T-cell (primary cell): ENCODE measurements at regions not wholly inside any gene's neighbourhood (a gene's known extent, or its start where the extent isn't known, plus 50 kb on each side); places are given as distances from the start of the nearest gene placed in this dataset.

Source experiments
- ATAC-seq, 4 experiments: fragments of 200-7000 bp in 3 of 4; fragments of 150-1000 bp in 1 of 4; cut with Tn5 transposase; replicated peaks in 1 of 4; 1 replicate in 3 of 4; 2 replicates in 1 of 4; pipeline ENCODE4 v1.10.0; 2021; ENCODE audit warnings: moderate library complexity in 3 of 4, mild to moderate bottlenecking in 2 of 4, moderate number of reproducible peaks in 1 of 4
- CTCF ChIA-PET, 2 donors: fragments of 300-600 bp; sonication (Branson Sonifier 250); formaldehyde crosslinking; loops; one replicate each; lab custom pipeline; 2022; ENCODE audit warnings: antibody characterized with exemption in 2 of 2; lab: Charles Lee
- POLR2A ChIA-PET, 2 donors: fragments of 300-600 bp; sonication (Branson Sonifier 250); formaldehyde crosslinking; loops; one replicate each; lab custom pipeline; 2022; ENCODE audit warnings: antibody characterized with exemption in 2 of 2; lab: Charles Lee
- DNase-seq, 35 experiments: peaks; one replicate each; pipeline versions ENCODE4 v3.0.0 to v3.0.0-alpha.2; 2013 to 2023
- H3K27ac ChIP-seq: one replicate; pipeline ENCODE4 v1.5.1; 2013; ENCODE audit warnings: low read length
- H3K27me3 ChIP-seq, 2 experiments: replicated peaks in 1 of 2; 1 replicate in 1 of 2; 2 replicates in 1 of 2; pipeline versions ENCODE4 v1.6.1 to v1.7.0; 2013; ENCODE audit warnings: low read length in 1 of 2, mixed read lengths in 1 of 2; ENCODE audit not compliant: control insufficient read depth in 2 of 2, insufficient read depth in 2 of 2; ENCODE audit errors: extremely low read depth in 1 of 2
- H3K36me3 ChIP-seq, 2 donors: 1 replicate in 1 of 2; 2 replicates in 1 of 2; pipeline versions ENCODE4 v1.6.1 to v1.7.0; 2013; ENCODE audit warnings: low read length in 1 of 2; ENCODE audit not compliant: control insufficient read depth in 2 of 2, insufficient read depth in 1 of 2; ENCODE audit errors: extremely low read depth in 1 of 2
- H3K4me1 ChIP-seq, 2 experiments: 1 replicate in 1 of 2; 2 replicates in 1 of 2; pipeline versions ENCODE4 v1.6.1 to v1.7.0; 2013; ENCODE audit warnings: low read length in 2 of 2, mixed read lengths in 1 of 2; ENCODE audit not compliant: insufficient read depth in 2 of 2, control insufficient read depth in 1 of 2; ENCODE audit errors: extremely low read depth in 1 of 2
- H3K4me3 ChIP-seq, 2 donors: 1 replicate in 1 of 2; 2 replicates in 1 of 2; pipeline versions ENCODE4 v1.5.1 to v1.7.0; 2013; ENCODE audit warnings: mild to moderate bottlenecking in 2 of 2, low read length in 1 of 2, moderate library complexity in 1 of 2; ENCODE audit not compliant: control insufficient read depth in 1 of 2; ENCODE audit errors: extremely low read depth in 1 of 2
- H3K9me3 ChIP-seq: 2 replicates; pipeline ENCODE4 v1.7.0; 2013
- H3K27ac Mint-ChIP-seq, 2 donors: one replicate each; pipeline ENCODE4 v1.8.0; 2020 to 2021; ENCODE audit warnings: mild to moderate bottlenecking in 2 of 2, mixed read lengths in 2 of 2
- H3K27me3 Mint-ChIP-seq, 2 donors: one replicate each; pipeline ENCODE4 v1.8.0; 2021 to 2022; ENCODE audit warnings: mixed read lengths in 2 of 2
- H3K36me3 Mint-ChIP-seq: one replicate; pipeline ENCODE4 v1.8.0; 2021; ENCODE audit warnings: mixed read lengths
- H3K4me1 Mint-ChIP-seq, 3 donors: one replicate each; pipeline ENCODE4 v1.8.0; 2020 to 2022; ENCODE audit warnings: mixed read lengths in 3 of 3, mild to moderate bottlenecking in 1 of 3
- H3K4me3 Mint-ChIP-seq, 3 donors: one replicate each; pipeline ENCODE4 v1.8.0; 2020 to 2022; ENCODE audit warnings: mild to moderate bottlenecking in 3 of 3, mixed read lengths in 3 of 3, moderate library complexity in 3 of 3
- H3K9me3 Mint-ChIP-seq, 3 donors: one replicate each; pipeline ENCODE4 v1.8.0; 2020 to 2022; ENCODE audit warnings: mixed read lengths in 3 of 3
- WGBS: methylation state at CpG from one replicate; pipeline ENCODE4 v1.1.5; 2013; ENCODE audit warnings: missing lambda C conversion rate; ENCODE audit not compliant: insufficient coverage; 5-methylcytosine and 5-hydroxymethylcytosine counted together

DNA sequence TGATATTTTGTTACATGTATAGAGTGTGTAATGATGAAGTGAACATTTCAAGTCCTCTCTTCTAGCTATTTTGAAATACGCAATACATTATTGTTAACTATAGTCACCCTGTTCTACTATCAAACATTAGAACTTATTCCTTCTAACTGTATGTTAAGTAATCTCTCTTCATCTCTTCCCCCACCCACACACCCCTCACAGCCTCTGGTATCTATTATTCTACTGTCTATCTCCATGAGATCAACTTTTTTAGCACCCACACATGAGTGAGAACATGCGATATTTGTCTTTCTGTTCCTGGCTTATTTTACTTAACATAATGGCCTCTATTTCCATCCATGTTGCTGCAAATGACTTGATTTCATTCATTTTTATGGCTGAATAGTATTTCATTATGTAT lies 57.7 kb upstream of the EGR2 start:
- peaks cover 0 to 9% of the 10 kb centered on the region in 2 experiments for H3K27me3 ChIP-seq
- Mint-ChIP-seq H3K4me3 (no peak overlapping the region), H3K9me3 (no peaks in the 10 kb centered on the region), H3K36me3 (no peaks in the 10 kb centered on the region), H3K27ac (no peak overlapping the region), H3K4me1 (no peaks in the 10 kb centered on the region), H3K27me3 (peaks cover 19 to 26% of the 10 kb centered on the region in 2 donors)
- H3K27ac ChIP-seq, result no peak overlapping the region
- no peaks in the 10 kb centered on the region for H3K4me1 ChIP-seq
- CTCF ChIA-PET, result no interaction called here
- POLR2A ChIA-PET, result no interaction called here
- no peak for DNase-seq
- no peaks in the 10 kb centered on the region for H3K9me3 ChIP-seq
- no CpG with 5 or more reads among the region's 2 CpGs for WGBS
- no peaks in the 10 kb centered on the region for H3K36me3 ChIP-seq
- H3K4me3 ChIP-seq, result no peak overlapping the region
- no peak for ATAC-seq

DNA sequence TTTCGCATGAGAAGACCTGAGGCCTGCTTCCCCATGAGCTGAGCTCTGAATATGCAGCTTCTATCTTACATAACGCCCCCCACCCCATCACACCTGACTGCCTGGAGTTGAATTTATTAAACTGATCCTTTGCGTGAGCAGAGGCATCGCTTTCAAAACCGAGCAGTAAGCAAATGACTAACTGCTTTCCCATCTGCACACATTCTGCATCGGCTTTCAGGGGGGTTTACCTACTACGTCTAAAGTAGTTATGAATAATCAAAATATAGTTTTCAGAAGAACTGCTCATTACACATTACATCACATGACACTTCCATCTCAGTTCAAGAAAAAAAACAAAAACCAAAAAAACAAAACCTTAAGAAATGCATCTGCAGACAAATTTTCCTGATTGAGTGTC lies 54.7 kb upstream of the EGR2 start:
- Histone ChIP-seq H3K27me3 (peaks cover 0 to 7% of the 10 kb centered on the region in 2 experiments), H3K9me3 (no peaks in the 10 kb centered on the region), H3K4me1 (no peaks in the 10 kb centered on the region), H3K4me3 (no peak overlapping the region), H3K27ac (no peak overlapping the region), H3K36me3 (no peaks in the 10 kb centered on the region)
- H3K4me1 Mint-ChIP-seq, result no peaks in the 10 kb centered on the region
- no peak overlapping the region for H3K27ac Mint-ChIP-seq
- no peak overlapping the region for H3K4me3 Mint-ChIP-seq
- H3K36me3 Mint-ChIP-seq, result no peaks in the 10 kb centered on the region
- ATAC-seq (no peak), DNase-seq (no peak)
- CTCF ChIA-PET, result no interaction called here
- peaks cover 12 to 18% of the 10 kb centered on the region in 2 donors for H3K27me3 Mint-ChIP-seq
- POLR2A ChIA-PET, result no interaction called here
- no peaks in the 10 kb centered on the region for H3K9me3 Mint-ChIP-seq
- no CpG with 5 or more reads among the region's 7 CpGs for WGBS

DNA sequence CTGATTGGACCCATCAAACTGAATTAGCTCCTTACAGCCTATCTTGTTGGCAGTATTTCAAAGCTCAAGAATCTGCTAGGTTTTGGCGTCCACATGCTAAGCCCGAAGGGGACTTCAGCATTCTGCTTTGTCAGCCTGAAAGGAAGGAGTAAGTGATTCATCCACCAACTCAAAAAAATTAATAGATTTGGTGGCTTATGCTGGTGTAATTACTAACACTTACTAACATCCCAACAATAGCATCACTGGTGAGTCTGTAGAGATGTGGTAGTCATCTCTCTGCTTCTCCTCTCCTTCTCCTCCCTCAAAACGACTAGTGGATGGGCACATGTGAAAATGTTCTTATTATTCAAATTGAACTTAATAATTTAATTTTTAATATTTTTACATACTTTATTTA lies 53.8 kb upstream of the EGR2 start:
- Histone ChIP-seq H3K27me3 (peaks cover 0 to 7% of the 10 kb centered on the region in 2 experiments), H3K27ac (no peak overlapping the region), H3K4me1 (no peaks in the 10 kb centered on the region), H3K4me3 (no peak overlapping the region), H3K36me3 (no peaks in the 10 kb centered on the region), H3K9me3 (no peaks in the 10 kb centered on the region)
- Mint-ChIP-seq H3K27ac (no peak overlapping the region), H3K9me3 (no peaks in the 10 kb centered on the region), H3K36me3 (no peaks in the 10 kb centered on the region), H3K4me1 (no peaks in the 10 kb centered on the region), H3K4me3 (no peak overlapping the region), H3K27me3 (peaks cover 8 to 18% of the 10 kb centered on the region in 2 donors)
- CTCF ChIA-PET, result no interaction called here
- ATAC-seq, result no peak
- WGBS, result no CpG with 5 or more reads among the region's 3 CpGs
- DNase-seq, result no peak
- POLR2A ChIA-PET, result no interaction called here

DNA sequence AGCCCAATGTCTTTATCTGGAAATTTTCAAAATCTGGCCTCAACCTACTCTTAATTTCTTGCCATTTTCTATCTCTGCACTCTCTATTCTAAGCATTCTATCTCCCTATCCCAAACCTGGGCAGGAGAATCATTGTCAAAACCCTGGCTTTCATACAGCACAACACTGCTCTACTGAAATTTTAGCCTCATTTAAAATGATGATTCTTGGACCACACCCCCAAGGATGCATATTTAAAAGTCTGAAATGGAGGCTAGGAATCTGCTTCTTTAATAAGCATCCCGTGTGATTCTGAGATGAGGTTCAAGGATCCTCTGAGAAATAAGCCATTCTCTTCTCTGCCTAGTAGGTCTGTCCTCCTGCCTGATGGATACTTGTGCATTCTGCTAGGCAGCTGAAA lies 50.8 kb upstream of the EGR2 start:
- Histone ChIP-seq H3K4me1 (no peaks in the 10 kb centered on the region), H3K27ac (no peak overlapping the region), H3K9me3 (no peaks in the 10 kb centered on the region), H3K36me3 (no peaks in the 10 kb centered on the region), H3K4me3 (no peak overlapping the region), H3K27me3 (no peaks in the 10 kb centered on the region)
- H3K36me3 Mint-ChIP-seq, result no peaks in the 10 kb centered on the region
- H3K27me3 Mint-ChIP-seq, result peaks cover 3 to 16% of the 10 kb centered on the region in 2 donors
- no peak for ATAC-seq
- H3K9me3 Mint-ChIP-seq, result no peaks in the 10 kb centered on the region
- ChIA-PET POLR2A (no interaction called here), CTCF (no interaction called here)
- DNase-seq, result no peak
- no peak overlapping the region for H3K27ac Mint-ChIP-seq
- no CpG with 5 or more reads among the region's 1 CpG for WGBS
- peaks cover 0 to 2% (median 0%) of the 10 kb centered on the region in 3 donors for H3K4me1 Mint-ChIP-seq
- no peak overlapping the region for H3K4me3 Mint-ChIP-seq

DNA sequence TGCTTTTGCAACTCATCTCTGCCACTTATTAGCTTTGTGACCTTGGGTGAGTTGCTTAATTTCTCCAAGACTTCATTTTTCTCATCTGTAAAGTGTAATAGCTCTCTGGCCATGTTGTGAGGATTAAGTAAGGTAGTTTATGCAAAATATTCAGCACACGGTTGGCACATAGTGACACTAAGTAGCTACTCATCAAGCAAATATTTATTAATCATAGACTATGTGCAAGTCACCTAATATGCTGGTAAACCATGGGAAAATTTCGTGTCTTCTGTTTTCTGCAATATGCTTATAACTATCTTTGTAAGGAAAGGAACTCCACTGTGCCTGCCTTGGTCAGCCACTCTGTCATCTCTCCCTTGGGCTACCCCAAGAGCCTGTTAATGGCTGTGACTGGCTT lies 50.3 kb upstream of the EGR2 start:
- no peaks in the 10 kb centered on the region for H3K27me3 ChIP-seq
- Mint-ChIP-seq H3K36me3 (no peaks in the 10 kb centered on the region), H3K9me3 (no peaks in the 10 kb centered on the region), H3K27ac (no peak overlapping the region), H3K4me1 (peaks cover 0 to 3% (median 0%) of the 10 kb centered on the region in 3 donors), H3K4me3 (no peak overlapping the region), H3K27me3 (peaks cover 2 to 13% of the 10 kb centered on the region in 2 donors)
- WGBS, result no CpG with 5 or more reads among the region's 2 CpGs
- H3K9me3 ChIP-seq, result no peaks in the 10 kb centered on the region
- H3K4me1 ChIP-seq, result no peaks in the 10 kb centered on the region
- ChIA-PET POLR2A (no interaction called here), CTCF (no interaction called here)
- ATAC-seq (no peak), DNase-seq (no peak)
- H3K36me3 ChIP-seq, result no peaks in the 10 kb centered on the region
- H3K27ac ChIP-seq, result no peak overlapping the region
- H3K4me3 ChIP-seq, result no peak overlapping the region
